Tibial nerve (tissue), 4 donors: ENCODE measurements at regions not wholly inside any gene's neighbourhood (a gene's known extent, or its start where the extent isn't known, plus 50 kb on each side); places are given as distances from the start of the nearest gene placed in this dataset.

ENCODE experiments used
- DNase-seq, 2 donors: peaks; one replicate each; pipeline ENCODE4 v3.0.0-alpha.2; 2019; ENCODE audit warnings: low spot score in 2 of 2
- H3K27ac ChIP-seq, 4 donors: fragments of 200-600 bp; sonication (generic) in 3 of 4; one replicate each; pipeline ENCODE4 v1.5.1; 2017 to 2019; ENCODE audit warnings: mild to moderate bottlenecking in 1 of 4
- H3K27me3 ChIP-seq, 2 donors: fragments of 200-600 bp; sonication (generic) in 1 of 2; one replicate each; pipeline versions ENCODE4 v1.5.1 to v1.6.0; 2017 to 2019
- H3K36me3 ChIP-seq, 3 donors: fragments of 200-600 bp; sonication (generic); one replicate each; pipeline ENCODE4 v1.5.1; 2018 to 2019
- H3K4me1 ChIP-seq, 4 donors: fragments of 200-600 bp; sonication (generic) in 3 of 4; one replicate each; pipeline ENCODE4 v1.5.1; 2017 to 2019
- H3K4me3 ChIP-seq, 4 donors: fragments of 200-600 bp; sonication (generic) in 3 of 4; one replicate each; pipeline ENCODE4 v1.5.1; 2017 to 2019; ENCODE audit warnings: mild to moderate bottlenecking in 1 of 4, moderate library complexity in 1 of 4
- H3K9me3 ChIP-seq, 4 donors: fragments of 200-600 bp; sonication (generic) in 3 of 4; one replicate each; pipeline ENCODE4 v1.5.1; 2017 to 2019
- EP300 ChIP-seq, 2 donors: sonication (generic); formaldehyde crosslinking; IDR thresholded peaks; one replicate each; pipeline ENCODE4 v1.6.1; 2017; ENCODE audit warnings: antibody characterized with exemption in 2 of 2, mild to moderate bottlenecking in 1 of 2
- POLR2A ChIP-seq, 2 donors: fragments of 450-650 bp; IDR thresholded peaks; one replicate each; pipeline ENCODE4 v1.6.1; 2017; ENCODE audit warnings: antibody characterized with exemption in 2 of 2, mild to moderate bottlenecking in 2 of 2, moderate library complexity in 2 of 2
- WGBS, 2 donors: methylation state at CpG; one replicate each; pipeline ENCODE4 v1.1.5; 2018; 5-methylcytosine and 5-hydroxymethylcytosine counted together
- TF ChIP-seq, protein P1 (sequence below), 5 experiments: fragments of 200-600 bp in 3 of 5; fragments of 450-650 bp in 2 of 5; sonication (generic) in 3 of 5; IDR thresholded peaks; one replicate each; pipeline ENCODE4 v1.5.1; 2016 to 2019; ENCODE audit warnings: antibody characterized with exemption in 5 of 5, mild to moderate bottlenecking in 3 of 5, moderate library complexity in 2 of 5

DNA sequence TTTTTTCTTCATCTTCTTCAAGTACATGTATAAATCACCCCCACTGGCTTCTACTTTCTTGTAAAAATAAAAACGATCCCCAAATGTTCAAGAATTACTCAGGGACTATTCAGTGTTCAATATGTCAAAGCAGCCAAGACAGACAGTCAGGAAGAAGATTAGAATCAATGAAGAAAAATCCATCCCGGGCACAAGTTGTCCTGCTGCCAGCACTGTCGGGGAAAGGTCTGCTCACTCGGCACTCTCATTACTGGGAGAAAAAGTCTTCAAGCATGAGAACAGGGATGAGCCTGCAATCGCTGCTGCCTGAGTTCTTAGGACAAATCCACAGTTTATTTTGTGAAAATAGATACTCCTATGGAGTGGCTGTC lies 482.8 kb upstream of the KLHL29 start:
- TF ChIP-seq, protein P1, sequence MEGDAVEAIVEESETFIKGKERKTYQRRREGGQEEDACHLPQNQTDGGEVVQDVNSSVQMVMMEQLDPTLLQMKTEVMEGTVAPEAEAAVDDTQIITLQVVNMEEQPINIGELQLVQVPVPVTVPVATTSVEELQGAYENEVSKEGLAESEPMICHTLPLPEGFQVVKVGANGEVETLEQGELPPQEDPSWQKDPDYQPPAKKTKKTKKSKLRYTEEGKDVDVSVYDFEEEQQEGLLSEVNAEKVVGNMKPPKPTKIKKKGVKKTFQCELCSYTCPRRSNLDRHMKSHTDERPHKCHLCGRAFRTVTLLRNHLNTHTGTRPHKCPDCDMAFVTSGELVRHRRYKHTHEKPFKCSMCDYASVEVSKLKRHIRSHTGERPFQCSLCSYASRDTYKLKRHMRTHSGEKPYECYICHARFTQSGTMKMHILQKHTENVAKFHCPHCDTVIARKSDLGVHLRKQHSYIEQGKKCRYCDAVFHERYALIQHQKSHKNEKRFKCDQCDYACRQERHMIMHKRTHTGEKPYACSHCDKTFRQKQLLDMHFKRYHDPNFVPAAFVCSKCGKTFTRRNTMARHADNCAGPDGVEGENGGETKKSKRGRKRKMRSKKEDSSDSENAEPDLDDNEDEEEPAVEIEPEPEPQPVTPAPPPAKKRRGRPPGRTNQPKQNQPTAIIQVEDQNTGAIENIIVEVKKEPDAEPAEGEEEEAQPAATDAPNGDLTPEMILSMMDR (IDR thresholded peaks at IDR 0.05): no peak
- TF ChIP-seq EP300 (IDR thresholded peaks at IDR 0.05) (no peak), POLR2A (IDR thresholded peaks at IDR 0.05) (no peak)
- Histone ChIP-seq H3K4me3 (no peak overlapping the region), H3K36me3 (no peaks in the 10 kb centered on the region), H3K27me3 (no peaks in the 10 kb centered on the region), H3K9me3 (no peaks in the 10 kb centered on the region), H3K4me1 (no peaks in the 10 kb centered on the region), H3K27ac (no peak overlapping the region)
- DNase-seq: no peak
- WGBS, 2 donors: 46 to 58% methylated on average over 5 of the region's 5 CpGs

DNA sequence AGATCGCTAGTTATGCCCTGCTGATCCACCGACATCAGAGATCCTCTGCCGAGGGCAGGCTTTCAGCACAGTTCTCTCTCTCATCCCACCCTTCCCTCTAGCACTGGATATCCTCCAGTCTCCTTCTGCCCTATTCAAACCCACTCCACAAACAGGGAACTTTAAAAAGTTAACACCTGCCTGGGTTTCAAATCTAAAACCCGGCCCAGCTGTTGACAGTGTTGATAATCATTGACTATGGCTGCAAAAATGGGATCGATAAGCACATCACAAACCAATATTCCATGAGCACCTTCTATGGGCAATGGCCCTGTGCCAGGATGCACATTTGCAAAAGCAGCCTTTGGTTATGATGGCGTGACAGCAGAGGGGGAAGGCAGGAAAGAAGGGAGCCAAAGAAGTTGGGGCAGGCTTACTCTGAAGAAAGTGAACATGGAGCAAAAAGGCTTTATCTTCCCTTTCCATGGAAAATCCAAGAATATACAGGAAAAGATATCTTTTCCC lies 482.3 kb upstream of the KLHL29 start:
- 88 to 93% methylated on average over 6 of the region's 6 CpGs for WGBS, 2 donors

DNA sequence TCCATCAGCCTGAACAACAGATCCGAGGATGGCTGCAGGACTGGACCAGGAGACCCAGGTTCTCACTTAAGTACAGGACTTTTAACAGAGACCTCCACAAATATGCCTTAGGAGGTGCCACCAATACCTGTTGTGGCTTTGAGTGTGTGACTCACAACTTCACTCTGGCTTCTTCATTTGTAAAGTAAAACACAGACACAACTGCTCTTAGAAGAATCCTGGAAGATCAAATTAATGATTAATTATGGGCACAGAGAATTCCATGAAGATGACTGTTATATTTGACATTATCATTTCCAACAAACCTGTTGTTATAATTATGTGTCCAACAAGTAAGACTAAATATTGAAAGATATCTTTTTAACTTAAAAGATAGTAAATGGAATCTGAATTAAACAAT lies 481.4 kb upstream of the KLHL29 start:
- TF ChIP-seq POLR2A (IDR thresholded peaks at IDR 0.05) (no peak), EP300 (IDR thresholded peaks at IDR 0.05) (no peak)
- TF ChIP-seq, protein P1 (IDR thresholded peaks at IDR 0.05): no peak
- Histone ChIP-seq H3K27me3 (no peaks in the 10 kb centered on the region), H3K4me1 (no peaks in the 10 kb centered on the region), H3K27ac (no peak overlapping the region), H3K9me3 (no peaks in the 10 kb centered on the region), H3K4me3 (no peak overlapping the region), H3K36me3 (no peaks in the 10 kb centered on the region)
- no peak for DNase-seq
- WGBS, 2 donors: 86 to 92% methylated on average over 1 of the region's 1 CpG

More for the DNA sequence above, 482.3 kb upstream of the KLHL29 start:
- Histone ChIP-seq H3K9me3 (no peaks in the 10 kb centered on the region), H3K4me1 (no peaks in the 10 kb centered on the region), H3K27me3 (no peaks in the 10 kb centered on the region), H3K4me3 (no peak overlapping the region), H3K27ac (no peak overlapping the region), H3K36me3 (no peaks in the 10 kb centered on the region)
- TF ChIP-seq, protein P1 (IDR thresholded peaks at IDR 0.05): no peak
- TF ChIP-seq POLR2A (IDR thresholded peaks at IDR 0.05) (no peak), EP300 (IDR thresholded peaks at IDR 0.05) (no peak)
- DNase-seq: no peak

DNA sequence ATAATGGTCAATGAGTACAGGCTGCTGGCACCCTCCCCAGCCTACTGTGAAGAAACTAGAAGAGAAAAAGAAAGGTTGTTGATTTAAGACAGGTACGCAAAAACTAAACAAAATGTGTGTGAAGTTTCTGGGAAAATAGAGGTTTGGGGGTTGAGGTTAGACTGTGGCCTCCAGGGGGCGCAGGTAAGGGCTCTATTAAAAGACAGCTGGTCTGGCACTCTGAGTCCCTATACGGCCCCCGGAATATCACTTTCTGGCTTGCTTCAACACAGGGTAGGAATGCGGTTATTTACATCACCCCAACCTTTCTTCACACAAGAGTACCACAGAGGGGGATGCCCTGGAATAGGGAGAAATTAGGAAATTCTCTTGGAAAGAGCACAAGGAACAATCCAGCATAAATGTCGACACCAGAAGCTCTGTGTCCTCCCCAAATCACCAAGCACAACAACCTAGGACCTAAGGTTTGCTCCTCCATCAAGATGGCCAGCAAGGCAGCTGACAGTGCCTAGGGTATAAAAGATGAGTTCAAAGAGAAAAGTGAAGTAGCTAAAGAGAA lies 480.8 kb upstream of the KLHL29 start:
- TF ChIP-seq POLR2A (IDR thresholded peaks at IDR 0.05) (no peak), EP300 (IDR thresholded peaks at IDR 0.05) (no peak)
- TF ChIP-seq, protein P1 (IDR thresholded peaks at IDR 0.05): no peak
- no peak overlapping the region for H3K27ac ChIP-seq
- no peak overlapping the region for H3K4me3 ChIP-seq
- no peaks in the 10 kb centered on the region for H3K4me1 ChIP-seq
- WGBS, 2 donors: 55 to 62% methylated on average over 6 of the region's 6 CpGs
- H3K9me3 ChIP-seq: no peaks in the 10 kb centered on the region
- H3K36me3 ChIP-seq: no peaks in the 10 kb centered on the region
- DNase-seq: no peak
- no peaks in the 10 kb centered on the region for H3K27me3 ChIP-seq

DNA sequence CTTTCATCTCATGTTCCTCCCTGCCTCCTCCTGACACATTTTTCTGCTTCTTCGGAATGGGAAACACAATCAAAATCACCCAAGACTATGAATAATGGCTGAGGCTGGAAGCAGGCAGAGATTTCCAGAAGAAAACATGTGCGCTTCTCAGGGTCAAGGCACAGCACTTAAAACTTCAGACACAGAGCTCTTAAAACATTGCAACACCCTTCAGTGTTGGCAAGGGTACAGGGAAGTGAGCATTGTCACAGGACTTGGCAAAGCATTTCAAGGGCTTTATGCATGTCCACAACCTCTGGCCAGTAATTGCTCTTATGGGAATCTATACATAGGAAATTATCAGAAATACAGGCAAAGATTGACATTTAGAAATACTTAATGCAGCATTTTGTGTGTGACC lies 477.6 kb upstream of the KLHL29 start:
- peak in 1 of 2 donors; percentile 43 for DNase-seq
- WGBS, 2 donors: 76 to 79% methylated on average over 2 of the region's 2 CpGs
- no peaks in the 10 kb centered on the region for H3K9me3 ChIP-seq
- no peaks in the 10 kb centered on the region for H3K36me3 ChIP-seq
- H3K27ac ChIP-seq: no peak overlapping the region
- H3K4me1 ChIP-seq: no peaks in the 10 kb centered on the region
- H3K4me3 ChIP-seq: no peak overlapping the region
- H3K27me3 ChIP-seq: no peaks in the 10 kb centered on the region
- TF ChIP-seq, protein P1 (IDR thresholded peaks at IDR 0.05): no peak
- no peak for TF ChIP-seq POLR2A (IDR thresholded peaks at IDR 0.05)
- TF ChIP-seq EP300 (IDR thresholded peaks at IDR 0.05): no peak
